IMR-90 (cell line): ENCODE measurements at regions not wholly inside any gene's neighbourhood (a gene's known extent, or its start where the extent isn't known, plus 50 kb on each side); places are given as distances from the start of the nearest gene placed in this dataset.

Experiments
- BHLHE40 ChIP-seq: fragments of 150-350 bp; IDR thresholded peaks from 2 replicates; pipeline ENCODE4 v1.6.1; 2016; ENCODE audit warnings: mild to moderate bottlenecking, low read depth, low read length
- CEBPB ChIP-seq: IDR thresholded peaks from 2 replicates; pipeline ENCODE4 v1.6.1; 2012; ENCODE audit warnings: low read depth, low read length, improper control_type of control experiment
- ELK1 ChIP-seq: fragments of 150-350 bp; IDR thresholded peaks from 2 replicates; pipeline ENCODE4 v1.6.1; 2016; ENCODE audit warnings: low read depth, mild to moderate bottlenecking, low read length, moderate library complexity, borderline replicate concordance
- MXI1 ChIP-seq: IDR thresholded peaks from 2 replicates; pipeline ENCODE4 v1.6.1; 2012; ENCODE audit warnings: low read depth, mild to moderate bottlenecking, low read length, moderate library complexity, borderline replicate concordance
- NFE2L2 ChIP-seq: fragments of 150-350 bp; IDR thresholded peaks from 2 replicates; pipeline ENCODE4 v1.6.1; 2016; ENCODE audit warnings: low read depth, mild to moderate bottlenecking, low read length
- POLR2A ChIP-seq: IDR thresholded peaks from 2 replicates; pipeline ENCODE4 v1.6.1; 2012; ENCODE audit warnings: mild to moderate bottlenecking, low read depth, low read length
- RAD21 ChIP-seq: IDR thresholded peaks from 2 replicates; pipeline ENCODE4 v1.6.1; 2012; ENCODE audit warnings: low read length, improper control_type of control experiment
- RCOR1 ChIP-seq: IDR thresholded peaks from 2 replicates; pipeline ENCODE4 v1.6.1; 2012; ENCODE audit warnings: mild to moderate bottlenecking, low read length, improper control_type of control experiment; ENCODE audit not compliant: insufficient replicate concordance
- RFX5 ChIP-seq: IDR thresholded peaks from 2 replicates; pipeline ENCODE4 v1.8.0; 2012; ENCODE audit warnings: low read depth, mild to moderate bottlenecking, low read length, moderate library complexity
- TF ChIP-seq, protein P1 (sequence below): conservative IDR thresholded peaks from 2 replicates; pipeline ENCODE4 v1.5.1; 2012; ENCODE audit warnings: mild to moderate bottlenecking, low read depth, low read length, improper control_type of control experiment
- TF ChIP-seq, protein P2 (sequence below): fragments of 150-350 bp; IDR thresholded peaks from 2 replicates; pipeline ENCODE4 v1.6.1; 2017; ENCODE audit warnings: mild to moderate bottlenecking, antibody characterized with exemption, low read length, low read depth

GRCh38 chr9:90095682-90096081, 490.9 kb downstream of the GADD45G start:
- TF ChIP-seq, protein P1, sequence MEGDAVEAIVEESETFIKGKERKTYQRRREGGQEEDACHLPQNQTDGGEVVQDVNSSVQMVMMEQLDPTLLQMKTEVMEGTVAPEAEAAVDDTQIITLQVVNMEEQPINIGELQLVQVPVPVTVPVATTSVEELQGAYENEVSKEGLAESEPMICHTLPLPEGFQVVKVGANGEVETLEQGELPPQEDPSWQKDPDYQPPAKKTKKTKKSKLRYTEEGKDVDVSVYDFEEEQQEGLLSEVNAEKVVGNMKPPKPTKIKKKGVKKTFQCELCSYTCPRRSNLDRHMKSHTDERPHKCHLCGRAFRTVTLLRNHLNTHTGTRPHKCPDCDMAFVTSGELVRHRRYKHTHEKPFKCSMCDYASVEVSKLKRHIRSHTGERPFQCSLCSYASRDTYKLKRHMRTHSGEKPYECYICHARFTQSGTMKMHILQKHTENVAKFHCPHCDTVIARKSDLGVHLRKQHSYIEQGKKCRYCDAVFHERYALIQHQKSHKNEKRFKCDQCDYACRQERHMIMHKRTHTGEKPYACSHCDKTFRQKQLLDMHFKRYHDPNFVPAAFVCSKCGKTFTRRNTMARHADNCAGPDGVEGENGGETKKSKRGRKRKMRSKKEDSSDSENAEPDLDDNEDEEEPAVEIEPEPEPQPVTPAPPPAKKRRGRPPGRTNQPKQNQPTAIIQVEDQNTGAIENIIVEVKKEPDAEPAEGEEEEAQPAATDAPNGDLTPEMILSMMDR, result no peak
- TF ChIP-seq ELK1 (no peak), RAD21 (no peak), POLR2A (no peak), CEBPB (no peak), RFX5 (no peak), NFE2L2 (no peak), RCOR1 (no peak), BHLHE40 (no peak), MXI1 (no peak)
- TF ChIP-seq, protein P2, sequence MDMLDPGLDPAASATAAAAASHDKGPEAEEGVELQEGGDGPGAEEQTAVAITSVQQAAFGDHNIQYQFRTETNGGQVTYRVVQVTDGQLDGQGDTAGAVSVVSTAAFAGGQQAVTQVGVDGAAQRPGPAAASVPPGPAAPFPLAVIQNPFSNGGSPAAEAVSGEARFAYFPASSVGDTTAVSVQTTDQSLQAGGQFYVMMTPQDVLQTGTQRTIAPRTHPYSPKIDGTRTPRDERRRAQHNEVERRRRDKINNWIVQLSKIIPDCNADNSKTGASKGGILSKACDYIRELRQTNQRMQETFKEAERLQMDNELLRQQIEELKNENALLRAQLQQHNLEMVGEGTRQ, result no peak
